ENCODE measurements at regions not wholly inside any gene's neighbourhood (a gene's known extent, or its start where the extent isn't known, plus 50 kb on each side); places are given as distances from the start of the nearest gene placed in this dataset.

DNA sequence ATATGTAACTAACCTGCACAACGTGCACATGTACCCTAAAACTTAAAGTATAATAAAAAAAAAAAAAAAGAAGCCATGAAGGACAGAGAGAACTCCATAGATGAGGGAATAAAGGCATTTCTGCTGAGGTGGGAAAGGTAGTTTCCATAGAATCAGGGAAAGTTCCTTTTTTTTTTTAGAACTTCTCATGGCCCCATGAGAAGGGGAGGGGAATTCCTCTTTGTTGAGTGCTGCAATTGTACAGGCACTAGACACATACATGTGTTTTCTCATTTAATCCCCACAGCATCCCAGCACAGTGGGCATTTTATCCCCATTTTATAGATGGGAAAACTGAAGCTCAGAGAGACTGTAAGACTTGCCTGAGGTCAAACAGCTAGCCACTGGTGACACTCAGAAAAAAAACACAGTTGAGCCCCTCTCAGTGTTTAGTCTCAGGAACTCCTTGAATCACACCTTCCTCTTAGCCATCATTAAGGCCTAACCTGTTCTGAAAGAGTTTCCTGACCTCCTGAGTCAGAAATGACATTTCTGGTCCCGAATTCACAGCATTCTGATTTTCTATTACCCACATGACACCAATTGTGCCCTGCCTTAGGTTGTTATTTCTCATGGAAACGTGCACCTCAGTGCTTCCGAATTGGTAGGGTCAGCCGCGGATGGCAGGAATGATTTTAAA lies 189.3 kb upstream of the G2E3 start:
- TF ChIP-seq ZNF274 (IDR thresholded peaks at IDR 0.05; ENCODE audit: low read depth, low read length) (no peak), YY1 (IDR thresholded peaks at IDR 0.05; ENCODE audit: insufficient read depth, insufficient read length) (no peak), SUZ12 (IDR thresholded peaks at IDR 0.05; ENCODE audit: extremely low read depth, insufficient read depth, insufficient read length) (no peak)

All from NT2/D1 (cell line).